ENCODE measurements at regions not wholly inside any gene's neighbourhood (a gene's known extent, or its start where the extent isn't known, plus 50 kb on each side); places are given as distances from the start of the nearest gene placed in this dataset.

DNA sequence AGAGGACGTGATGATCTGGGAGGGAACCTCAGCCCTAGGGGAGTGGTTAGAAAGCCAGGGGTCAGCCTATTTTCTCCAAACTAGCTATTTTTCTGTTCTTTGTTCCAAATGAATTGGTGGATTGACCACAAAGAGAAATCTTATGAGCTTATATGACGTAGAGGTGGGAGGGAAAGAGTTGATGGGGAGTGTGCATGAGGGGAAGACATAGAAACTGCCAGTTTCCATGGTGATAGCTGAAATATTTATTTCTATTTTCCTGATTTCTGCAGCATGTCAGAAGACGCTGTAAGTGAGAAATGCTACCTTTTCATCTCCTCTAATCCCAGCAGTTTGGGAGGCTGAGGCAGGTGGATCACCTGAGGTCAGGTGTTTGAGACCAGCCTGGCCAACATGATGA, 51.4 kb upstream of the CISTR start:
- no peak overlapping the region for H3K27ac Mint-ChIP-seq
- TF ChIP-seq, protein P1, sequence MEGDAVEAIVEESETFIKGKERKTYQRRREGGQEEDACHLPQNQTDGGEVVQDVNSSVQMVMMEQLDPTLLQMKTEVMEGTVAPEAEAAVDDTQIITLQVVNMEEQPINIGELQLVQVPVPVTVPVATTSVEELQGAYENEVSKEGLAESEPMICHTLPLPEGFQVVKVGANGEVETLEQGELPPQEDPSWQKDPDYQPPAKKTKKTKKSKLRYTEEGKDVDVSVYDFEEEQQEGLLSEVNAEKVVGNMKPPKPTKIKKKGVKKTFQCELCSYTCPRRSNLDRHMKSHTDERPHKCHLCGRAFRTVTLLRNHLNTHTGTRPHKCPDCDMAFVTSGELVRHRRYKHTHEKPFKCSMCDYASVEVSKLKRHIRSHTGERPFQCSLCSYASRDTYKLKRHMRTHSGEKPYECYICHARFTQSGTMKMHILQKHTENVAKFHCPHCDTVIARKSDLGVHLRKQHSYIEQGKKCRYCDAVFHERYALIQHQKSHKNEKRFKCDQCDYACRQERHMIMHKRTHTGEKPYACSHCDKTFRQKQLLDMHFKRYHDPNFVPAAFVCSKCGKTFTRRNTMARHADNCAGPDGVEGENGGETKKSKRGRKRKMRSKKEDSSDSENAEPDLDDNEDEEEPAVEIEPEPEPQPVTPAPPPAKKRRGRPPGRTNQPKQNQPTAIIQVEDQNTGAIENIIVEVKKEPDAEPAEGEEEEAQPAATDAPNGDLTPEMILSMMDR (IDR thresholded peaks at IDR 0.05) = no peak
- no peak overlapping the region for H3K4me3 Mint-ChIP-seq
- peaks cover 58% of the 10 kb centered on the region for H3K27me3 Mint-ChIP-seq (ENCODE audit: insufficient read depth)
- H3K9me3 Mint-ChIP-seq = no peaks in the 10 kb centered on the region
- no peaks in the 10 kb centered on the region for H3K36me3 Mint-ChIP-seq (ENCODE audit: low read depth)
- H3K4me1 Mint-ChIP-seq (ENCODE audit: low read depth) = peaks cover 18% of the 10 kb centered on the region
- no peak for DNase-seq

DNA sequence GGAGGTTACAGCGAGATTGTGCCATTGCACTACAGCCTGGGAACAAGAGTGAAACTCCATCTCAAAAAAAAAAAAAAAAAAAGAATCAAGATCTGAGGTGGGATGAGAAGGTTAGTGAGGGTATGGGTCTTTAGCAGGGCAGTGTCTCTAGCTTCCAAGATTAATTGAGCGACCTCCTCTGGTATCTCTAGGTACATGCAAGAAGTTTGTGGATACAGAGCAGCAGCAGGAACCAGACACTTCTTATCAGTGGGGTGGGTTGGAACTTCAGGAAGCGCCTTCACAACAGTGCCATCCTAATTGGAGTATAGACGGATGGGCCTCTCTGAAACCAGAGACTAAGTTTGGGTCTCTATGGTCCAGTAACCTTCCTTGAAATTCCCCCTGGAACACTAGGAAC, 51.9 kb upstream of the CISTR start:
- H3K27me3 Mint-ChIP-seq (ENCODE audit: insufficient read depth) = peaks cover 58% of the 10 kb centered on the region
- H3K9me3 Mint-ChIP-seq = no peaks in the 10 kb centered on the region
- no peak overlapping the region for H3K4me3 Mint-ChIP-seq
- no peaks in the 10 kb centered on the region for H3K36me3 Mint-ChIP-seq (ENCODE audit: low read depth)
- TF ChIP-seq, protein P1 (IDR thresholded peaks at IDR 0.05) = no peak
- no peak for DNase-seq
- no peak overlapping the region for H3K27ac Mint-ChIP-seq
- H3K4me1 Mint-ChIP-seq (ENCODE audit: low read depth) = peaks cover 18% of the 10 kb centered on the region

DNA sequence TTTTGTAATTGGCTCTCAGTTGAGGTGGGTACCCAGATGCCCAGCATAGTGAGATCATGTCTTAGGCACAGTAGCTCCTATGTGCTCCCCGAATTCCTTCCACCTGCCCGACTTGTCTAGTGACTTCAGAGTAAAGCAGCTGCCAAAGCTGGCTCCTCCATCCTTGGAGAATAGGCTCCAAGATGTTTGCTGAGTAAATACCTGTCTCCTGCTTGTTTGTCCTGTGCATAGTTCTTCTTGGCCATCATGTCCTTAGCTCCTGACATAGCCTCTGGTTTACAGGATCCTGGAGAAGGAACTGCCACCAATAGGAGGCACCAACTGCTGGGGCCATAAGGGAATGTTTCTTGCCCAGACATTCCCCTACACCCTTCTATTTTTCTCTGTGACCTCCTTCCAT, 52.6 kb upstream of the CISTR start:
- H3K9me3 Mint-ChIP-seq = no peaks in the 10 kb centered on the region
- no peak overlapping the region for H3K27ac Mint-ChIP-seq
- H3K27me3 Mint-ChIP-seq (ENCODE audit: insufficient read depth) = peaks cover 55% of the 10 kb centered on the region
- H3K36me3 Mint-ChIP-seq (ENCODE audit: low read depth) = no peaks in the 10 kb centered on the region
- TF ChIP-seq, protein P1 (IDR thresholded peaks at IDR 0.05) = no peak
- peaks cover 18% of the 10 kb centered on the region for H3K4me1 Mint-ChIP-seq (ENCODE audit: low read depth)
- H3K4me3 Mint-ChIP-seq = no peak overlapping the region
- DNase-seq = no peak

DNA sequence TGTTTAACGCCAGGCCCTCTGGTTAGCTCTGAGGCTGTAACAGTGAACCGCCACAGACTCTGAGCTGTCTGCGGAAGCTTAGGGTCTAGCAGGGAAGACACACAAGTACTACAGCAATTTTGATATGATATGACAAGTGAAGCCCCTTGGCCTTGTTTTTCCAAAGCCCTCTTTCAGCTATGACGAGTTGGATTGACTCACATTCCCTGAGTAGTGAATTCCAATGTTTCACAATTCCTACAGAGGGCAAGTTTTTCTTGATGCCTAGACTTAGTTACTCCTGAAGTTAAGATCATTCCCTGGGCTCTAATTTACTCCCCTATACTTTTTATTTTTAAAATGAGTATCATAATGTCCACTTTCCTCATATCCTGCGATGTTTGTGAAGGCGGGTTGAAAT, 53.3 kb upstream of the CISTR start:
- Mint-ChIP-seq H3K9me3 (no peaks in the 10 kb centered on the region), H3K27ac (no peak overlapping the region), H3K4me1 (ENCODE audit: low read depth) (peaks cover 18% of the 10 kb centered on the region), H3K27me3 (ENCODE audit: insufficient read depth) (peaks cover 53% of the 10 kb centered on the region), H3K36me3 (ENCODE audit: low read depth) (no peaks in the 10 kb centered on the region), H3K4me3 (no peak overlapping the region)
- TF ChIP-seq, protein P1 (IDR thresholded peaks at IDR 0.05) = no peak
- DNase-seq = no peak

DNA sequence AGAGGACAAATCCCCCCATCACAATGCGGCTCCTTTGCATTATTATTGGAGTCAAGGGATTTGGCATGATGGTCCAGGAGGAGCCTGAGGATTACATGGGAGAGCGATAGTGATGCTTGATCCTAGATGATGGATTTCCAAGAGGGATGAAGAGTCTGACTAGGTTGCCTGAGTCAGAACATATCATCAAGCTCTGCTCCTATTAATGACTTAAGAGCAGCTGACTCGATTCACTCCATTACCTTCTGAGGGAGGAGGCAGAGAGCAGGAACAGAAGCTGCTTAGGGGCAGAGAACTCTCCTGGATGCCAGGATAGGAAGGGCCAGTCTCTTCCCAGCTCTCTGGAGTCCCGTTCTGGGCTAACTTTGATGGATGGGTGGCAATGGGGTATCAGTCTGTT, 54.0 kb upstream of the CISTR start:
- H3K36me3 Mint-ChIP-seq (ENCODE audit: low read depth) = no peaks in the 10 kb centered on the region
- TF ChIP-seq, protein P1 (IDR thresholded peaks at IDR 0.05) = no peak
- no peak overlapping the region for H3K4me3 Mint-ChIP-seq
- peaks cover 50% of the 10 kb centered on the region for H3K27me3 Mint-ChIP-seq (ENCODE audit: insufficient read depth)
- H3K27ac Mint-ChIP-seq = no peak overlapping the region
- H3K9me3 Mint-ChIP-seq = no peaks in the 10 kb centered on the region
- DNase-seq = no peak
- H3K4me1 Mint-ChIP-seq (ENCODE audit: low read depth) = peaks cover 18% of the 10 kb centered on the region

DNA sequence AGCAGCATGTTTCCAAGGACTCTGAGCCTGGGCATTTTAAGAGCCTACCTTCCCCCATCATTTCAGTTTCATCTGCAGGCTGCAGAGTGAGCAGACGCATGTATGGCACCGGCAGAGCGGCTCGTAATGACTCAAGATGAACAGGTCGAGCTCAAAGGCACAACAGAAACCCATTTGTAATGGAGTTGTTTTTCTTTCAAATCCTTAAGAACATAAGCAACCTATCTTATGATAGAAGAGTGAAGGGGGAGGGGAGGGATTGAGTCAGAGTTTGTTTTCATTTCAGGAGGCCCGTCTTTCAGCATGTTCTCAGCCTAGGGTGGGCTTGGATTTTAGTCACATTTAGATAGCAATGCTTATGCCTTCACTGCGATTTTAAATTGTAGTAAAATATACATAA, 54.9 kb upstream of the CISTR start:
- no peak overlapping the region for H3K27ac Mint-ChIP-seq
- H3K9me3 Mint-ChIP-seq = no peaks in the 10 kb centered on the region
- DNase-seq = peak; percentile 10
- no peaks in the 10 kb centered on the region for H3K36me3 Mint-ChIP-seq (ENCODE audit: low read depth)
- peaks cover 18% of the 10 kb centered on the region for H3K4me1 Mint-ChIP-seq (ENCODE audit: low read depth)
- peak overlapping the region; percentile 51 for H3K4me3 Mint-ChIP-seq
- H3K27me3 Mint-ChIP-seq (ENCODE audit: insufficient read depth) = peaks cover 44% of the 10 kb centered on the region
- TF ChIP-seq, protein P1 (IDR thresholded peaks at IDR 0.05) = no peak

Measured in HFFc6 (cell line).